ENCODE measurements at regions not wholly inside any gene's neighbourhood (a gene's known extent, or its start where the extent isn't known, plus 50 kb on each side); places are given as distances from the start of the nearest gene placed in this dataset.

DNA sequence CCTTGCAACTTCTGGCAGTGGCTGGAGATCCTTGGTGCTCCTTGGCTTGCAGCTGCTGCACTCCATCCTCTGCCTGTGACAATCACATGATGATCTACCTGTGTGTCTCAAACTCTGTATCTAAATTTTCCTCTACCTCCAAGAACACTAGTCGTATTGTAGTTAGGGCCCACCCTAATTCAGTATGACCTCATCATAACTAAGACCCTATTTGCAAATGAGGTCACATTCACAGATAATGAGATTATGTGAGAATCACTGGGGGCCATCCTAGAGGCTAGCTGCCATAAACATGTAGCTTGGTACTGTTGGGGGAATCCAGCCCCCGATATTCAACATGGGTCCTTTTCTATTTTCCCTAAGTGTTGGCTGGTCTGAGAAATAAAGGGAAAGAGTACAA lies 183.0 kb upstream of the SMLR1 start:
- TF ChIP-seq, protein P1, sequence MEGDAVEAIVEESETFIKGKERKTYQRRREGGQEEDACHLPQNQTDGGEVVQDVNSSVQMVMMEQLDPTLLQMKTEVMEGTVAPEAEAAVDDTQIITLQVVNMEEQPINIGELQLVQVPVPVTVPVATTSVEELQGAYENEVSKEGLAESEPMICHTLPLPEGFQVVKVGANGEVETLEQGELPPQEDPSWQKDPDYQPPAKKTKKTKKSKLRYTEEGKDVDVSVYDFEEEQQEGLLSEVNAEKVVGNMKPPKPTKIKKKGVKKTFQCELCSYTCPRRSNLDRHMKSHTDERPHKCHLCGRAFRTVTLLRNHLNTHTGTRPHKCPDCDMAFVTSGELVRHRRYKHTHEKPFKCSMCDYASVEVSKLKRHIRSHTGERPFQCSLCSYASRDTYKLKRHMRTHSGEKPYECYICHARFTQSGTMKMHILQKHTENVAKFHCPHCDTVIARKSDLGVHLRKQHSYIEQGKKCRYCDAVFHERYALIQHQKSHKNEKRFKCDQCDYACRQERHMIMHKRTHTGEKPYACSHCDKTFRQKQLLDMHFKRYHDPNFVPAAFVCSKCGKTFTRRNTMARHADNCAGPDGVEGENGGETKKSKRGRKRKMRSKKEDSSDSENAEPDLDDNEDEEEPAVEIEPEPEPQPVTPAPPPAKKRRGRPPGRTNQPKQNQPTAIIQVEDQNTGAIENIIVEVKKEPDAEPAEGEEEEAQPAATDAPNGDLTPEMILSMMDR (IDR thresholded peaks at IDR 0.05): no peak
- TF ChIP-seq POLR2A (IDR thresholded peaks at IDR 0.05): no peak
